ENCODE measurements at regions not wholly inside any gene's neighbourhood (a gene's known extent, or its start where the extent isn't known, plus 50 kb on each side); places are given as distances from the start of the nearest gene placed in this dataset.
"Not testable (repeated sequence)": the region's sequence is repeated elsewhere in the genome, so short reads cannot be mapped to it uniquely, and the experiment has no call there.

DNA sequence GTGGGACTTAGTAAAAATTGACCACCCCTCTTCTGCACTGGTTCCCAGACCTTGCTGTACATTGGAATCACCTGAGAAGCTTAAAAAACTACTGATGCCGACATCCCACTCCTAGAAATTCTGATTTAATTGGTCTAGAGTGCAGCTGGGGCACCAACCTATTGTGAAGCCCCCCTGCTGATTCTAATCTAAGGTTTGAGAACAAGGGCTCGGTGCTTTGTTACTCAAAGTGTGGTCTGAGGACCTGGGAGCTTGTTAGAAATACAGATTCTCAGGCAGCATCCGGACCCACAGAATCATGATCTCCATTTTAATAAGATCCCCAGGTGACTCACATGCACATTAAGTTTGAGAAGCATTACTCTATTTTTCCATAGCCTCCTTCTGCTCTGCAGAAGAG lies 57.8 kb upstream of the LPAR1 start:
- no peak overlapping the region for H3K4me3 ChIP-seq (ENCODE audit: low read length)
- H3K27me3 ChIP-seq (ENCODE audit: insufficient read depth, low read length) = no peaks in the 10 kb centered on the region
- no peaks in the 10 kb centered on the region for H3K9me3 ChIP-seq (ENCODE audit: low read depth, low read length)
- H3K4me1 ChIP-seq (ENCODE audit: insufficient read depth, low read length) = peaks cover 19% of the 10 kb centered on the region

GRCh38 chr9:111095441-111095840 lies 57.2 kb upstream of the LPAR1 start:
- no peak overlapping the region for H3K4me3 ChIP-seq (ENCODE audit: low read length)
- H3K9me3 ChIP-seq (ENCODE audit: low read depth, low read length) = no peaks in the 10 kb centered on the region
- H3K27me3 ChIP-seq (ENCODE audit: insufficient read depth, low read length) = no peaks in the 10 kb centered on the region
- H3K4me1 ChIP-seq (ENCODE audit: insufficient read depth, low read length) = peaks cover 19% of the 10 kb centered on the region

- no peak overlapping the region for H3K4me3 ChIP-seq (ENCODE audit: low read length)
- no peaks in the 10 kb centered on the region for H3K9me3 ChIP-seq (ENCODE audit: low read depth, low read length)
- H3K27me3 ChIP-seq (ENCODE audit: insufficient read depth, low read length) = no peaks in the 10 kb centered on the region
- peaks cover 19% of the 10 kb centered on the region for H3K4me1 ChIP-seq (ENCODE audit: insufficient read depth, low read length)
Measured at GRCh38 chr9:111094958-111095357, 56.7 kb upstream of the LPAR1 start.

DNA sequence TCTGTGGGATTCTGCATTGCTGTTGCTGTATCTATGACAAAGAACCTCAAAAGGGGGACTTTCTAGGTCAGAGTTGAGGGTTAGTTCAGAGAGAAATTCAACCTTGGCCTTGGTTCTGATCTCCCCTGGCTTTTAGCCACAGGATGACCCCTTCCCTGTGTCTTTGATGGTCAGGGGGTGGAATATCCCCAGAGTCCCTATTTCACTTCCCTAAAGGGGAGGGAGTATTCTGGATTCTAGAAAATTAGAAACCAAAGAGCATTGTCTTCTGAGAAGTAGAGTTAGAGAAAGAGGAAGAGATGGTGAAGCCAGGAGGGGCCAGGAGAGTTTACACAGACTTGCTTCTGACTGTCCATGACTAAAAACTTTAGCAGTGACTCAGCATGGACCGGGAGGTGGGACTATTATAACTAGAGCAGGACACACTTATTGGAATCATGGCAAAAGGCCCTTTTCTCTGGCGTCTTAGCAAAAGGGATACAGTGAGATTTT lies 56.2 kb upstream of the LPAR1 start:
- H3K9me3 ChIP-seq (ENCODE audit: low read depth, low read length) = no peaks in the 10 kb centered on the region
- H3K27me3 ChIP-seq (ENCODE audit: insufficient read depth, low read length) = no peaks in the 10 kb centered on the region
- peaks cover 19% of the 10 kb centered on the region for H3K4me1 ChIP-seq (ENCODE audit: insufficient read depth, low read length)
- H3K4me3 ChIP-seq (ENCODE audit: low read length) = no peak overlapping the region

GRCh38 chr9:111092167-111092566 lies 53.9 kb upstream of the LPAR1 start:
- not testable (repeated sequence) for H3K4me3 ChIP-seq (ENCODE audit: low read length); H3K27me3 ChIP-seq (ENCODE audit: insufficient read depth, low read length); H3K9me3 ChIP-seq (ENCODE audit: low read depth, low read length)
- H3K4me1 ChIP-seq (ENCODE audit: insufficient read depth, low read length) = peaks cover 19% of the 10 kb centered on the region

Data from mononuclear cell (primary cell).